ENCODE measurements at regions not wholly inside any gene's neighbourhood (a gene's known extent, or its start where the extent isn't known, plus 50 kb on each side); places are given as distances from the start of the nearest gene placed in this dataset.

DNA sequence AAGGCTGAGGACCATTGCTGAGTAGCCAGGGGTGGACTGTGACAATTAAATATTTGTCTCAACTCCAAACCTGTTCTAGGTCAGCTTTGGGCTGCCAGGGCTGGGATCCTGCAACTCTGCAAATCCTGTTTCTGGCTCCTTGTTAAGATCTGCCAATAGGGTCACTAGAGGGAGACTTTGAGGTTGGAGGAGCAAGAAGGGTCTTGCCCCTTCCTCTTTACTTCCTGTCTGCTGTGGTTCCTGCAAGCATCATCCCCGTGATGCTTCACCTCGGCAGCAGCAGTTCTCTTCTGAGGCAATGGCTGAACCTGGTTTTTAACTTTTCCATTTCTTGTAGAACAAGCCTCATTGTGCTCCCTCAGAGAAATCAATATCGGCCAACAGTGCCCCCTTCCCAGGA is 124.6 kb downstream of the IRX5 start:
- TF ChIP-seq, protein P1, sequence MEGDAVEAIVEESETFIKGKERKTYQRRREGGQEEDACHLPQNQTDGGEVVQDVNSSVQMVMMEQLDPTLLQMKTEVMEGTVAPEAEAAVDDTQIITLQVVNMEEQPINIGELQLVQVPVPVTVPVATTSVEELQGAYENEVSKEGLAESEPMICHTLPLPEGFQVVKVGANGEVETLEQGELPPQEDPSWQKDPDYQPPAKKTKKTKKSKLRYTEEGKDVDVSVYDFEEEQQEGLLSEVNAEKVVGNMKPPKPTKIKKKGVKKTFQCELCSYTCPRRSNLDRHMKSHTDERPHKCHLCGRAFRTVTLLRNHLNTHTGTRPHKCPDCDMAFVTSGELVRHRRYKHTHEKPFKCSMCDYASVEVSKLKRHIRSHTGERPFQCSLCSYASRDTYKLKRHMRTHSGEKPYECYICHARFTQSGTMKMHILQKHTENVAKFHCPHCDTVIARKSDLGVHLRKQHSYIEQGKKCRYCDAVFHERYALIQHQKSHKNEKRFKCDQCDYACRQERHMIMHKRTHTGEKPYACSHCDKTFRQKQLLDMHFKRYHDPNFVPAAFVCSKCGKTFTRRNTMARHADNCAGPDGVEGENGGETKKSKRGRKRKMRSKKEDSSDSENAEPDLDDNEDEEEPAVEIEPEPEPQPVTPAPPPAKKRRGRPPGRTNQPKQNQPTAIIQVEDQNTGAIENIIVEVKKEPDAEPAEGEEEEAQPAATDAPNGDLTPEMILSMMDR (IDR thresholded peaks at IDR 0.05): no peak
- TF ChIP-seq POLR2A (IDR thresholded peaks at IDR 0.05): no peak
